Endothelial cell of umbilical vein (primary cell): ENCODE measurements at regions not wholly inside any gene's neighbourhood (a gene's known extent, or its start where the extent isn't known, plus 50 kb on each side); places are given as distances from the start of the nearest gene placed in this dataset.

Experiments used
- BruUV-seq: library from RNA; stranded (reverse); fragments of 400-500 nt; replicated peaks from 2 replicates; lab custom pipeline; 2021; lab: Mats Ljungman, UMichigan
- CTCF ChIA-PET: fragments of 300-600, 350-600 bp; sonication (Branson Sonifier 250); formaldehyde crosslinking; loops from one replicate; lab custom pipeline; 2021; ENCODE audit warnings: antibody characterized with exemption, inconsistent platforms; lab: Charles Lee
- POLR2A ChIA-PET: fragments of 300-600, 350-600 bp; sonication (Branson Sonifier 250); formaldehyde crosslinking; loops from one replicate; lab custom pipeline; 2021; ENCODE audit warnings: antibody characterized with exemption, inconsistent platforms; lab: Charles Lee
- DNase-seq: peaks from one replicate; pipeline ENCODE4 v3.0.0-alpha.2; 2011; ENCODE audit warnings: low read depth, low spot score
- FAIRE-seq: peaks from 2 replicates; lab custom pipeline; 2011; peaks lifted over from hg19 to GRCh38; lab: Jason Lieb, UNC
- H2AFZ ChIP-seq: 2 replicates; pipeline ENCODE4 v1.6.0; 2012; ENCODE audit warnings: low read depth, low read length, control low read depth, inconsistent platforms
- H3K27ac ChIP-seq: 2 replicates; pipeline ENCODE4 v1.5.1; 2011; ENCODE audit warnings: low read depth, mild to moderate bottlenecking, control low read depth, low read length, moderate library complexity; ENCODE audit not compliant: insufficient read depth
- H3K27me3 ChIP-seq, 2 experiments: 2 replicates each; pipeline versions ENCODE4 v1.6.0 to v1.6.1; 2011; ENCODE audit warnings: low read length in 2 of 2, mixed read lengths in 1 of 2; ENCODE audit not compliant: control insufficient read depth in 2 of 2, insufficient read depth in 2 of 2
- H3K36me3 ChIP-seq, 2 experiments: 2 replicates in 1 of 2; 3 replicates in 1 of 2; pipeline ENCODE4 v1.5.1; 2011; ENCODE audit warnings: low read length in 2 of 2, mild to moderate bottlenecking in 1 of 2, moderate library complexity in 1 of 2; ENCODE audit not compliant: control insufficient read depth in 2 of 2, insufficient read depth in 2 of 2; ENCODE audit errors: extremely low read depth in 1 of 2
- H3K4me1 ChIP-seq: 3 replicates; pipeline ENCODE4 v1.5.1; 2011; ENCODE audit warnings: mild to moderate bottlenecking, low read length; ENCODE audit not compliant: control insufficient read depth, insufficient read depth; ENCODE audit errors: extremely low read depth
- H3K4me2 ChIP-seq: 2 replicates; pipeline ENCODE4 v1.6.1; 2011; ENCODE audit warnings: low read length, control low read depth, mixed read lengths; ENCODE audit not compliant: insufficient read depth
- H3K4me3 ChIP-seq, 3 experiments: fragments of 200-600 bp in 1 of 3; sonication (generic), shearing (Covaris generic) in 1 of 3; replicated peaks in 1 of 3; 2 replicates each; pipeline ENCODE4 v1.5.1; 2011 to 2016; ENCODE audit warnings: control low read depth in 3 of 3, low read length in 3 of 3, mild to moderate bottlenecking in 2 of 3, inconsistent platforms in 1 of 3, low read depth in 1 of 3, moderate library complexity in 1 of 3; ENCODE audit not compliant: insufficient read depth in 1 of 3
- H3K79me2 ChIP-seq: 2 replicates; pipeline ENCODE4 v1.6.0; 2012; ENCODE audit warnings: low read length, inconsistent platforms; ENCODE audit not compliant: control insufficient read depth, insufficient read depth
- H3K9ac ChIP-seq: replicated peaks from 2 replicates; pipeline ENCODE3; 2011; ENCODE audit warnings: low read length, control low read depth; ENCODE audit not compliant: insufficient read depth; ENCODE audit errors: extremely low read depth
- H3K9me1 ChIP-seq: replicated peaks from 3 replicates; pipeline ENCODE4 v1.6.0; 2011; ENCODE audit warnings: mild to moderate bottlenecking, low read length; ENCODE audit not compliant: control insufficient read depth, insufficient read depth; ENCODE audit errors: extremely low read depth
- H3K9me3 ChIP-seq: replicated peaks from 2 replicates; pipeline ENCODE4 v1.5.1; 2012; ENCODE audit warnings: low read length, inconsistent platforms; ENCODE audit not compliant: control insufficient read depth, insufficient read depth
- H4K20me1 ChIP-seq: replicated peaks from 2 replicates; pipeline ENCODE3; 2011; ENCODE audit warnings: mild to moderate bottlenecking, low read length; ENCODE audit not compliant: control insufficient read depth, insufficient read depth; ENCODE audit errors: extremely low read depth
- CTCF ChIP-seq, 2 donors: IDR thresholded peaks; 1 replicate in 1 of 2; 2 replicates in 1 of 2; pipeline ENCODE4 v1.5.1; 2011; ENCODE audit warnings: low read length in 2 of 2, mild to moderate bottlenecking in 2 of 2, moderate library complexity in 2 of 2, control low read depth in 1 of 2, inconsistent platforms in 1 of 2, low read depth in 1 of 2; ENCODE audit not compliant: insufficient read depth in 1 of 2; ENCODE audit errors: extremely low read depth in 1 of 2
- EZH2 ChIP-seq: IDR thresholded peaks from 2 replicates; pipeline ENCODE4 v1.6.1; 2012; ENCODE audit warnings: borderline replicate concordance, low read depth, mild to moderate bottlenecking, moderate library complexity, low read length, inconsistent platforms; ENCODE audit not compliant: severe bottlenecking
- FOS ChIP-seq: IDR thresholded peaks from 2 replicates; pipeline ENCODE4 v1.6.1; 2011; ENCODE audit warnings: mild to moderate bottlenecking, low read length, moderate library complexity, borderline replicate concordance; ENCODE audit not compliant: insufficient read depth
- GATA2 ChIP-seq: IDR thresholded peaks from 2 replicates; pipeline ENCODE4 v1.7.0; 2011; ENCODE audit warnings: low read depth, mild to moderate bottlenecking, moderate library complexity, mixed read lengths, low read length; ENCODE audit not compliant: insufficient read length, insufficient read depth
- JUN ChIP-seq: IDR thresholded peaks from 2 replicates; pipeline ENCODE4 v1.6.1; 2011; ENCODE audit warnings: borderline replicate concordance, low read depth; ENCODE audit not compliant: insufficient read length, insufficient read depth
- MAX ChIP-seq: IDR thresholded peaks from 2 replicates; pipeline ENCODE4 v1.6.1; 2011; ENCODE audit not compliant: insufficient read depth, insufficient read length
- MYC ChIP-seq: IDR thresholded peaks from one replicate; pipeline ENCODE4 v1.6.1; 2011; ENCODE audit warnings: mild to moderate bottlenecking, low read depth, low read length
- POLR2A ChIP-seq: IDR thresholded peaks from 2 replicates; pipeline ENCODE4 v1.6.1; 2012; ENCODE audit warnings: low read depth, mild to moderate bottlenecking, control low read depth, low read length
- POLR2AphosphoS5 ChIP-seq: IDR thresholded peaks from 2 replicates; pipeline ENCODE4 v1.6.1; 2012; ENCODE audit warnings: low read depth, mild to moderate bottlenecking, control low read depth, low read length, moderate library complexity; ENCODE audit not compliant: insufficient read depth
- dilution Hi-C: fragments of 300-500 bp; cut with MboI; formaldehyde crosslinking; loops from one replicate; pipeline ENCODE4 v1.15.0; 2019; ENCODE audit warnings: low sequenced_read_pairs; ENCODE audit not compliant: extremely low pct_ligation_motif_present
- intact Hi-C: fragments of 100-400 bp; cut with micrococcal nuclease; formaldehyde crosslinking; loops from one replicate; pipeline ENCODE4 v1.10.0; 2022

DNA sequence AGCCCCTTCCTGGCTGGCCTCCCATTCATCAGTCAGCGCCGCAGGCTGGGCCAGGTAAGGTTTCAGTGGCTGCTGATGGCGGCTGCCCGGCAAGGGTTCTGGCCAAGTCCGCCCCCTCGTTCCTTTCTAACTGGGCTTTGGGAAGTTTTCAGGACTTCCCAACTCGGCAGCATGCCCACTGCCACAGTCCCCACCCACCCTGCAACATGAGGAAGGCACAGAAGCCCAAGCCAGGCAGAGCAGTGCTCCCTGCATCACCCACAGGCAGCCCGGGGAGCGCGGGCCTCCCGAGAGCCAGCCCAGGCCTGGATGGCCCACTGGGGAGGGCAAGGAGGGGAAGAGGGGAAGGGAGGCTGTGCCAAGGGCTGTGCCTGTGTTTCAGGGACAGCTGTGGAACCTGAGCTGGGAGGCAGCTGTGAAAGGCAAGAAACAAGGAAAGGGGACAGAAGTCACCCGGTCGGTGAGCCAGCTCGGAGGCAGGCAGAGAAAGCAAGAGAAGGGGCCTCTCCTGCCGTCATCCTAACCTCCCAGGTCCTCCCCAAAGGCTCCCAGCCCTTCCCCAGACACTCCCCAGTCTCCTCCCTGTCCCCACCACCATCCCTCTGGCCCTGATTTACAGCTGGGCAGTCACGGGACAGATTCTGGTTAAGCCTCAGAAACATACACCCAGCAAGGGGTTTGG lies 73.9 kb downstream of the CPN2 start:
- Histone ChIP-seq H3K27me3 (no peaks in the 10 kb centered on the region), H2AFZ (peak overlapping the region; percentile 69), H3K4me2 (no peak overlapping the region), H3K4me1 (peaks cover 18% of the 10 kb centered on the region), H3K9ac (no peak overlapping the region), H3K9me1 (no peaks in the 10 kb centered on the region), H4K20me1 (no peaks in the 10 kb centered on the region), H3K4me3 (no peak overlapping the region), H3K9me3 (no peaks in the 10 kb centered on the region), H3K79me2 (no peaks in the 10 kb centered on the region), H3K36me3 (no peaks in the 10 kb centered on the region), H3K27ac (no peak overlapping the region)
- DNase-seq = peak; percentile 75
- no TSS peak for BruUV-seq
- TF ChIP-seq POLR2A (no peak), FOS (no peak), MAX (no peak), MYC (no peak), CTCF (IDR thresholded peaks at IDR 0.05; ENCODE audit: extremely low read depth in 1 of 2, insufficient read depth in 1 of 2, low read depth in 1 of 2, low read length in 2 of 2) (no peak), EZH2 (no peak), GATA2 (no peak), POLR2AphosphoS5 (no peak), JUN (no peak)
- ChIA-PET POLR2A (no interaction called here), CTCF (interaction anchor here (0.7 to 1.3 kb wide), 5 partner anchors 8 to 493 kb away, joined by 3 to 10 read pairs (median 3); no protein-coding TSS in a partner anchor)
- intact Hi-C loops = no loop called here
- dilution Hi-C loops = no loop called here
- peak; percentile 8 for FAIRE-seq
